ENCODE measurements at regions not wholly inside any gene's neighbourhood (a gene's known extent, or its start where the extent isn't known, plus 50 kb on each side); places are given as distances from the start of the nearest gene placed in this dataset.

GRCh38 chr4:58111818-58112217 lies 1001.6 kb upstream of the IGFBP7 start:
- Mint-ChIP-seq H3K9me3 (peaks cover 3 to 18% (median 14%) of the 10 kb centered on the region in 3 donors), H3K4me1 (no peaks in the 10 kb centered on the region), H3K27ac (no peak overlapping the region), H3K27me3 (no peaks in the 10 kb centered on the region), H3K4me3 (no peak overlapping the region), H3K36me3 (no peaks in the 10 kb centered on the region)

GRCh38 chr4:58093352-58093751 lies 983.2 kb upstream of the IGFBP7 start:
- no peaks in the 10 kb centered on the region for H3K36me3 Mint-ChIP-seq
- H3K4me1 Mint-ChIP-seq, result no peaks in the 10 kb centered on the region
- no peak overlapping the region for H3K27ac Mint-ChIP-seq
- H3K4me3 Mint-ChIP-seq, result no peak overlapping the region
- H3K9me3 Mint-ChIP-seq, result peaks cover 0 to 6% (median 2%) of the 10 kb centered on the region in 3 donors
- H3K27me3 Mint-ChIP-seq, result no peaks in the 10 kb centered on the region

DNA sequence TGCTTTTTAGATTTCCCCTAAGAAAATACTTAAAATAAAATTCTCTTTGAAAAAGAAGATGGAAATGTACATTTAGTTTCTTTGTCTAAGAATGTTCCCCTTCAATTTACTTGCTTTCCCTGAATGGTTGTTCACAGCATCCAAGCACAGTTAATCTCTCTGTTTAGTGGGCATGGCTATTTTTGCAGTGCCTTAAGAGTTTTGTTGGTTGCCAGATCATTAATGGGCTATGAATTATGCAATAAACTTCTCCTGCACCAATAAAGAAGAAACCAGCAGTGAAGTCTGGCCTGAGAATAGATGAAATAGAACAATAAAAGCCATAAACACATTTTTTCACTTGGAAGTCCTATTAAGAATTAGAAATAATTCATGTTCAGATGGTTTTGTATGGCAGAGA lies 980.4 kb upstream of the IGFBP7 start:
- Mint-ChIP-seq H3K4me1 (no peaks in the 10 kb centered on the region), H3K27me3 (no peaks in the 10 kb centered on the region), H3K4me3 (no peak overlapping the region), H3K27ac (no peak overlapping the region), H3K36me3 (no peaks in the 10 kb centered on the region), H3K9me3 (peaks cover 0 to 12% (median 2%) of the 10 kb centered on the region in 3 donors)

DNA sequence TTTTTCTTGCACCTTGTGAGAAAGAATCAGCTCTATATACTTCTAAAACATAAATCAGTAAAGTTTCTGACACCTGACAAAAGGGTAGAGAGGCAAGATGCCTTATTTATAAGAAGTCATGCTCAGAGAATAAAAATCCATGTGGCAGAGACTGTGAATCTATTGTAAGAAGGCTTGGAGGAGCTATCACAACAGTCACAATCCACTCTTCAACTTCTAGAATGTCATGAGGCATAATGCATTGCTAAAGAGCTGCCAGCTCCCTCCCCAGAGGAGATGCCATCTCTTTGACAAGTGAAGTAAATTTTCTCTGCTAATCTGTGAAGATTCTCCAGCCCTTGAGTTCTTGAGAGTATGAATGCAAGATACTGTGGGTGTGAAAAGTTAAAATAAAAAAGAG lies 971.2 kb upstream of the IGFBP7 start:
- no peak overlapping the region for H3K27ac Mint-ChIP-seq
- H3K27me3 Mint-ChIP-seq, result no peaks in the 10 kb centered on the region
- no peak overlapping the region for H3K4me3 Mint-ChIP-seq
- no peaks in the 10 kb centered on the region for H3K36me3 Mint-ChIP-seq
- H3K9me3 Mint-ChIP-seq, result peaks cover 5 to 11% (median 7%) of the 10 kb centered on the region in 3 donors
- H3K4me1 Mint-ChIP-seq, result no peaks in the 10 kb centered on the region

GRCh38 chr4:58075724-58076123 lies 965.5 kb upstream of the IGFBP7 start:
- Mint-ChIP-seq H3K27ac (no peak overlapping the region), H3K4me3 (no peak overlapping the region), H3K4me1 (no peaks in the 10 kb centered on the region), H3K36me3 (peaks cover 3% of the 10 kb centered on the region), H3K9me3 (peaks cover 7 to 9% (median 9%) of the 10 kb centered on the region in 3 donors), H3K27me3 (no peaks in the 10 kb centered on the region)

- Mint-ChIP-seq H3K9me3 (peaks cover 2 to 16% (median 9%) of the 10 kb centered on the region in 3 donors), H3K4me1 (no peaks in the 10 kb centered on the region), H3K27ac (no peak overlapping the region), H3K36me3 (peaks cover 3% of the 10 kb centered on the region), H3K27me3 (no peaks in the 10 kb centered on the region), H3K4me3 (no peak overlapping the region)
Observed at GRCh38 chr4:58074382-58074781, 964.2 kb upstream of the IGFBP7 start.

DNA sequence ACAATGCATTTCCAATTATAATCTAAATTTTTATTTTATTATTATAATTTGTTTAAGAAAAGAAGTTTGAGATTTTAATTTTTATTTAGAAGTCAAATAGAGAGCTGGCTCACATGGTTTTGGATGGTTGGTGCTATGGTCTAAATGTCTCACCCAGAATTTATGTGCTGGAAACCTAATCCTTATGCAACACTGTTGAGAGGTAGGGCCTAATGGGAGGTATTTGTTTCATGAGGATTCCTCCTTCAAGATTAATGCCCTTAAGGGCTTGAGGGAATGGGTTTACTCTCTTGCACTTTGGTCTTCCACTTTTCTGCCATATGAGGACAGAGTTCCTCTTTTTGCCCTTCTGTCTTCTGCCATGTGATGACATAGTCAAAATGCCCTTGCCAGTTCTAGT lies 960.5 kb upstream of the IGFBP7 start:
- peaks cover 3% of the 10 kb centered on the region for H3K36me3 Mint-ChIP-seq
- H3K9me3 Mint-ChIP-seq, result peaks cover 0 to 18% (median 7%) of the 10 kb centered on the region in 3 donors
- no peaks in the 10 kb centered on the region for H3K4me1 Mint-ChIP-seq
- H3K27me3 Mint-ChIP-seq, result no peaks in the 10 kb centered on the region
- peak overlapping the region in 1 of 3 donors; percentile 47 for H3K27ac Mint-ChIP-seq
- no peak overlapping the region for H3K4me3 Mint-ChIP-seq

DNA sequence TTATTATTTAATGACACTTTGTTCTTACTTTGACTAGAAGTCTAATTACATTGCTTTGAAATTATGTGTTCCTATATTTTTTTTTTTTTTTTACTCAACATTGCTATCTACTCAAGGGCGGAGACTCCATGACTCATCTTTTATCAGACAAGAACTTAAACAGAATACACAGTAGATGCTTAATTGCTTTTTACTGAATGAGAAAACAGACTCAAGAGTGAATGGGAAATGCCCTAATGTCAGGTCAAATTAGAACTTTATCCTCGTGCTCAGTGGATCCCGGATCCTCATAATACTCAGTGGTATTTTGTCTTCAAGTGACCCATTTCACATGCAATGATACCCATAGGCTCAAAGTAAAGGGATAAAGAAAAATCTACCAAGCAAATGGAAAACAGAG lies 954.5 kb upstream of the IGFBP7 start:
- H3K4me3 Mint-ChIP-seq, result no peak overlapping the region
- H3K9me3 Mint-ChIP-seq, result peaks cover 3 to 17% (median 3%) of the 10 kb centered on the region in 3 donors
- no peaks in the 10 kb centered on the region for H3K27me3 Mint-ChIP-seq
- H3K27ac Mint-ChIP-seq, result no peak overlapping the region
- H3K4me1 Mint-ChIP-seq, result no peaks in the 10 kb centered on the region
- no peaks in the 10 kb centered on the region for H3K36me3 Mint-ChIP-seq

GRCh38 chr4:58063404-58064160 lies 953.4 kb upstream of the IGFBP7 start:
- H3K4me3 Mint-ChIP-seq, result no peak overlapping the region
- H3K4me1 Mint-ChIP-seq, result no peaks in the 10 kb centered on the region
- no peaks in the 10 kb centered on the region for H3K36me3 Mint-ChIP-seq
- peaks cover 3 to 17% (median 3%) of the 10 kb centered on the region in 3 donors for H3K9me3 Mint-ChIP-seq
- no peak overlapping the region for H3K27ac Mint-ChIP-seq
- H3K27me3 Mint-ChIP-seq, result no peaks in the 10 kb centered on the region

GRCh38 chr4:58061967-58062366 lies 951.8 kb upstream of the IGFBP7 start:
- Mint-ChIP-seq H3K9me3 (peaks cover 3 to 14% (median 5%) of the 10 kb centered on the region in 3 donors), H3K27me3 (no peaks in the 10 kb centered on the region), H3K27ac (no peak overlapping the region), H3K36me3 (no peaks in the 10 kb centered on the region), H3K4me1 (no peaks in the 10 kb centered on the region), H3K4me3 (no peak overlapping the region)

DNA sequence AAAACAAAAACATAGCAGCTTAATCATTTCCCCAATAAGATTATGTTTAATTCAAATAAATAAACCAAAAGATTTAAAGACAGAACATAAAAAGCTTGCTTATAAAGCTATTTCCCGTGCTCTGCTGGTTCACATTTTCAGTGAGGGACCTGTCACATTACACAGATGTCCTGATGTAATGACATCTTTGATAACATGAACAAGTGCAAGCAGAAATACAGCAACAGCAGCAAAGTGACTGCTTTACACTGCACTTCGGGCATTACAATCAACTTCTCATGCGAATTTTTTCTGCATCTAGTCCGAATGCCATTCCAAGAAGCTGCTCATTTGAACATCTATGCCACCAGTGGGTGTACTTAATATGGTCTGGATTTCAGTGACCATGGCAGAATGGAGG lies 940.3 kb upstream of the IGFBP7 start:
- H3K4me1 Mint-ChIP-seq, result no peaks in the 10 kb centered on the region
- no peaks in the 10 kb centered on the region for H3K36me3 Mint-ChIP-seq
- H3K27me3 Mint-ChIP-seq, result no peaks in the 10 kb centered on the region
- H3K4me3 Mint-ChIP-seq, result no peak overlapping the region
- peaks cover 2 to 19% (median 5%) of the 10 kb centered on the region in 3 donors for H3K9me3 Mint-ChIP-seq
- H3K27ac Mint-ChIP-seq, result no peak overlapping the region

- H3K27ac Mint-ChIP-seq, result no peak overlapping the region
- peaks cover 1% of the 10 kb centered on the region for H3K36me3 Mint-ChIP-seq
- no peaks in the 10 kb centered on the region for H3K27me3 Mint-ChIP-seq
- no peaks in the 10 kb centered on the region for H3K4me1 Mint-ChIP-seq
- H3K9me3 Mint-ChIP-seq, result peaks cover 0 to 14% (median 2%) of the 10 kb centered on the region in 3 donors
- H3K4me3 Mint-ChIP-seq, result no peak overlapping the region
Observed at GRCh38 chr4:58048491-58048890, 938.3 kb upstream of the IGFBP7 start.

DNA sequence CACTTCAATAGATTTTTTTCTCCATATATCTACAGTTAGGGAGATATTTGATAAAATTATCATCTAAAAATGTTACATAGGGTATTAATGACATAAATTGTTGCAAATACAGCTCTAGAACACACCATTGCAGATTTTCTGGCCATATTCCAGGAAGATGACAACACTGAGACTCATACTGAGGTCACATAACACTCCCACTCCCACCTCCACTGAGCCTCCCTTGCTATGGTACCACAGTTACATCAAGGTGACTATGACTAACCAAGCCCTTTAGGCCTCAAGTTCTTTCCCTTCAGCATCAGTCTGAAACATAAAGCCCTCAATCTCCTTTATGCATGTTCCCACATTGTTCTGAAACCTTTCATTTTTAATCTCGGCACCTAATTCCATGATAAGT lies 932.0 kb upstream of the IGFBP7 start:
- H3K9me3 Mint-ChIP-seq, result peaks cover 2 to 28% (median 5%) of the 10 kb centered on the region in 3 donors
- peaks cover 1% of the 10 kb centered on the region for H3K36me3 Mint-ChIP-seq
- no peak overlapping the region for H3K4me3 Mint-ChIP-seq
- H3K27me3 Mint-ChIP-seq, result no peaks in the 10 kb centered on the region
- peaks cover 0 to 1% (median 0%) of the 10 kb centered on the region in 3 donors for H3K4me1 Mint-ChIP-seq
- no peak overlapping the region for H3K27ac Mint-ChIP-seq

- no peaks in the 10 kb centered on the region for H3K36me3 Mint-ChIP-seq
- H3K4me3 Mint-ChIP-seq, result no peak overlapping the region
- H3K4me1 Mint-ChIP-seq, result no peaks in the 10 kb centered on the region
- H3K9me3 Mint-ChIP-seq, result peaks cover 3 to 22% (median 6%) of the 10 kb centered on the region in 3 donors
- no peaks in the 10 kb centered on the region for H3K27me3 Mint-ChIP-seq
- no peak overlapping the region for H3K27ac Mint-ChIP-seq
Observed at GRCh38 chr4:57993944-57994343, 883.8 kb upstream of the IGFBP7 start.

DNA sequence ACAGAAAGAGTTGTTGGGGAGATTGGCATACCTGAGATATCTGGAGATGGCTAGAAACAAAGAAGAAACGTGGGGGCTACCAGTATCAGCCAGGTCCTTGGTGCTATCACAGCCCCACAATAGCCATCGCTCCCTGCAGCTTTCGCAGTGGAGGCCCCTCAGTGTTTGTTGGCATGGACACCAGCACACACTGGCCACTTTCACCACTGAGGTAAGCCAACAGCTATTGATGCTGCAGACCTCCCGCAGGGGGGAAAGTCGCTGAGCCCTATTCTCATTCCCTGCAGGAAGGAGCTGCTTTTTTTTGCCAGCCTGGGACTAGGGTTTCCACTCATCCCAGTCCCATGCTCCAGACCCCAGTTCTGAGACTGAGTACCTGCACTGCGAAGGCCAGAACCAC lies 879.2 kb upstream of the IGFBP7 start:
- Mint-ChIP-seq H3K9me3 (peaks cover 3 to 13% (median 6%) of the 10 kb centered on the region in 3 donors), H3K27me3 (no peaks in the 10 kb centered on the region), H3K27ac (no peak overlapping the region), H3K4me1 (no peaks in the 10 kb centered on the region), H3K36me3 (no peaks in the 10 kb centered on the region), H3K4me3 (no peak overlapping the region)

GRCh38 chr4:57985161-57985560 lies 875.0 kb upstream of the IGFBP7 start:
- H3K4me3 Mint-ChIP-seq, result no peak overlapping the region
- H3K27ac Mint-ChIP-seq, result no peak overlapping the region
- H3K27me3 Mint-ChIP-seq, result no peaks in the 10 kb centered on the region
- H3K9me3 Mint-ChIP-seq, result peaks cover 0 to 4% (median 0%) of the 10 kb centered on the region in 3 donors
- no peaks in the 10 kb centered on the region for H3K4me1 Mint-ChIP-seq
- no peaks in the 10 kb centered on the region for H3K36me3 Mint-ChIP-seq

Measured in IgD-negative memory B cell (primary cell).